HG03575 (cell line): ENCODE measurements at regions not wholly inside any gene's neighbourhood (a gene's known extent, or its start where the extent isn't known, plus 50 kb on each side); places are given as distances from the start of the nearest gene placed in this dataset.
"Not testable (repeated sequence)": the region's sequence is repeated elsewhere in the genome, so short reads cannot be mapped to it uniquely, and the experiment has no call there.

ENCODE experiments used
- ATAC-seq: cut with Tn5 transposase; IDR thresholded peaks from one replicate; pipeline ENCODE4 v1.9.1; 2021; ENCODE audit not compliant: unreplicated experiment, insufficient number of reproducible peaks, low FRiP score; ENCODE audit errors: extremely low read depth

DNA sequence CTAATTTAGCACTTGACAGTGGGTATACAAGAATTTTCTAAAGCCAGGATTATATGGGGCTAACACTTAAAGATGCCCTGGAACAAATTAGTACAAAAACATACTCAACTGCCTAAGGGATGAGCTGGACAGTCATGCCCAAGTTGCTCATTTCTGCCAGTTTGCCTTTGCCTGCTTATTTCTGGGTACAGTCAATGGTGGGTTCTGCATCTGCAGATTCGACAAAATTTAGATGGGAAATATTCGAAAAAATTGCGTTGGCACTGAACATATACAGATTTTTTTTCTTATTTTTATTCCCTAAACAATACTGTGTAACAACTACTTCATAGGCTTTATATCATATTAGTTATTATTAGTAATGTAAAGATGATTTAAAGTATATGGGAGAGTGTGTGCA, 591.9 kb downstream of the EPM2A start:
- no peak for ATAC-seq

DNA sequence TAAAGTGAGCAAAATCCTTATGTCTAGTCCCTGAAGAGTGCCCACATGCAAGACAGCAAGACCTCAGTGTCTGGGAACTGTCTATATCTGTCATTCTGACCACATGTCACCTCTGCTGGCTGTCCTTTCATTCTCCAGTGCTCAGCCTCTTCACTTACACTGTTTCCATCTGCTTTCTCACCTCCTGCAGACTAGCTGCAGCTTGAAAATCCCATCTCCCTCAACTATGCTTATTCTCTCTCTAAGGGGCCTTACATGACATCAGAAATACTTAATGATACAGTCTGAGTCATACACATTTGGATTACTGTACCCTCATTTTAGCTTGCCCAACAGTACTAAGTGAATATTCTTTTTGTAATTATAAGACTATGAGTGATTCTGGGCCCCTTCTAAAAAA, 587.8 kb downstream of the EPM2A start:
- ATAC-seq, result no peak

GRCh38 chr6:145147981-145148749, 587.2 kb downstream of the EPM2A start:
- ATAC-seq, result no peak

DNA sequence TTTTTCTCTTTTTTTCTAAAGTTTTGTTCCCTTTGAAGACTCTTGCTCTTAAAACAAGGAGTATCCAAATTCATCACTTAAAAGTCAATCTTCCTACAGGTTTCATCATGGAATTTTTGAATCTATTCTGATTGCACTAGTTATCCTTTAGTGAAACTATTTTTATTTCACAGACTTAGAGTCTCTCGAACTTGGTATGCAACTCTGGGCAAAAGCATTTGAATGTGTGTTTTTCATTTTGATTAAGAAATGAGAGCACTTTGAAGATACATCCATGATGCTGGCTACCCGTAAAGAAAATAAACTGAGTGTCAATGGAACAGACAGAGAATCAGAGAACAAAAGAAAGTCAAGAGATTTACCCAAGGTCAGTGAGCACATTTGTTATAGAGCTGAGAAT, 586.5 kb downstream of the EPM2A start:
- no peak for ATAC-seq

- ATAC-seq, result no peak
Observed at GRCh38 chr6:145151624-145152023, 583.7 kb downstream of the EPM2A start.

DNA sequence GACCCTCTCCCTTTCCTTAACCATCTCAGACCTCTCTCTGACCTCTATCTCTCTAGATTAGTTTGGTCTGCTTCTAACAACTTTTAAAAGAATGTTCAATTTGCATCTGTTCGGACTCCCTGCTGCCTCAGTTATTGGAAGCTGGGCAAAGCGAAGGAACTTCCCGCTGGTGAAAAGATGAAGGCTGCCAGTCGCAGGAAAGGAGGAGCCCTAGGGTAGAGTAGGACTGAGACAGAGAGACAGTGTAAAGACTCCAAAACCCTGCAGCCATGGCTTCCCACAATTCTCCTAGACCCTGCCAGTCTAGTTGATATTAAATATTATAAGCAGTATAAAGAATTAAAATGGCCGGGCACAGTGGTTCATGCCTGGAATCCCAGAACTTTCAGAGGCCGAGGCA, 581.8 kb downstream of the EPM2A start:
- no peak for ATAC-seq

DNA sequence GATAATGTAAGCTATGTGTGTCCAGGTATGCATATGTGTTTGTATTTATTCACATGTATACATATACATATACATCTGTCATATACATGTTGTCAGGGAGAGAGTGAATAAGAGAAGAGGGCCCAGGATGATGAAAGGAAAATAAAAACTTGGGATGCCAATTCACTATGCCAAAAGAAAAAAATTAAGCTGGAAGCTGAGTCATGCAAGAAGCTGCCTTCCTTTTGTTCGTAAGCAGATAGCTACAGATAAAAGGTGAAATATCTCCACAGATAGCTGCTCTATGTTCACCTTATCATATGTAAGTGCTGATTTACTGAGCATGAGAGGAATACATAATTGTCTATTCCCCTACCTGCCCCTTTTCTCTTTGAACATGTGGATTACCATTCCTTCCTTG, 579.9 kb downstream of the EPM2A start:
- ATAC-seq, result no peak

DNA sequence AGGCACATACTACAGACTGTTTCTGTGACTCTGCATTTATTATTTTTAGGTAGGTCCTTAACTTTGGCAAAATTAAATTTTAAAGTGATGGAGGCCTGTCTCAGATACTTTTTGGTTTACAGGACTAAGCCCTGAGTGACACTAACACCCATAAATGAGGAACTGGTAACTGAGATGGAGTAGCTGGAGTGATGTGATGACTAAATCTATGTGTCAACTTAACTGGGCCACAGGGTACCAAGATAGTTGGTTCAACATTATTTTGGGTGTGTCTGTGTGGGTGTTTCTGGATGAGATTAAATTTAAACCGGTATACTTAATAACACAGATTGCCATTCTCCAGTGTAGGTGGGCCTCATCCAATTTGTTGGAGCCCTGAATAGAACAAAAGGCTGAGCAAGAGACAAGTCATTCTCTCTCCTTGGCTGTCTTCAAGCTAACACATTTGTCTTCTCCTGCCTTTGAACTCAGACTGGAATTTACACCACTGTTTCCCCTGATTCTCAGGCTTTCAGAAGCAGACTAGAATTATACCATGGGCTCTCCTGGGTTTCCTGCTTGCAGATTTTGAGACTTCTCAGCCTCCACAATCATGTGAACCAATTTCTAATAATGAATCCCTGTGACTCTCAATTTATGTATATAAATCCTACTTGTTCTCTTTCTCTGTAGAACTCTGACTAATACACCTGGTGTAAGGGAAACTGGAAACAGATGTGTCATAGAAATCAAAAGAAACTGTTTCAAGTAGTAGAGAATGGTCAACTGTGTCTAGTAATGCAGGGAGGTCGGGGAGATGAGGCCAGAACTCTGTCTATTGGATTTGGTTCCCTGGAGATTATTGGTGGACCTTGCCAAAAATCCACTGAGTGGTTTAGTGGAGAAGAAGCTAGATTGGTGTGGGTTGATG, 579.2 kb downstream of the EPM2A start:
- ATAC-seq, result no peak

DNA sequence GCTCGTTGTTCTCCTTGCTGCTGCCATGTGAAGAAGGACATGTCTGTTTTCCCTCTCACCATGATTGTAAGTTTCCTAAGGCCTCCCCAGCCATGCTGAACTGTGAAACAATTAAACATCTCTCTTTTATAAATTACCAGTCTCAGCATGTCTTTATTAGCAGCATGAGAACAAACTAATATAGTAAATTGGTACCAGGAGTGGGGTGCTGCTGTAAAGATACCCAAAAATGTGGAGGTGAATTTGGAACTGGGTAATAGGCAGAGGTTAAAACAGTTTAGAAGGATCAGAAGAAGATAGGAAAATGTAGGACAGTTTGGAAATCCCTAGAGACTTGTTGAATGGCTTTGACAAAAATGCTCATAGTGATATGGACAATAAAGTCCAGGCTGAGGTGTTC, 576.7 kb downstream of the EPM2A start:
- not testable (repeated sequence) for ATAC-seq

- no peak for ATAC-seq
Observed at GRCh38 chr6:145159921-145160320, 575.4 kb downstream of the EPM2A start.

DNA sequence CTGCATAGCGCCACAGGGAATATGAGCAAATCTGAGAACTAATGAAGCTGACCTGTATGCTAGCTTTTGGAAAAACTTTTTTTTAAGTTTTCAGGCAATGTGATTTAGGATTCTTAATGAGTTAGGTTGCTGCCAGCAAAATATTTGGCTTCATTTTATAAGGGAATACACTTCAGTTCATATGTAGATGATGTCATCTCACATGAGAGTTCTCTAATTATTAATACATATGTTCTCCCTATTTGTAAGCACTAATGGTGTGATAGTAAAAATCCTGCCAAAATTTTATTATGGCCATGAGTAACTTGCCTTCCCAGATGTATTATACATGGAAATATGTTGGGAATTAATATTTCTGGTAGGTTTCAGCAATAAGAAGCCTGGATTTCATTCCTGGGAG, 573.8 kb downstream of the EPM2A start:
- no peak for ATAC-seq

- no peak for ATAC-seq
Observed at GRCh38 chr6:145169726-145170224, 565.5 kb downstream of the EPM2A start.

GRCh38 chr6:145175470-145175869, 559.9 kb downstream of the EPM2A start:
- no peak for ATAC-seq

- no peak for ATAC-seq
Observed at GRCh38 chr6:145178391-145178790, 556.9 kb downstream of the EPM2A start.

- no peak for ATAC-seq
Observed at GRCh38 chr6:145187491-145188206, 547.7 kb downstream of the EPM2A start.

GRCh38 chr6:145189836-145190235, 545.5 kb downstream of the EPM2A start:
- ATAC-seq, result no peak

DNA sequence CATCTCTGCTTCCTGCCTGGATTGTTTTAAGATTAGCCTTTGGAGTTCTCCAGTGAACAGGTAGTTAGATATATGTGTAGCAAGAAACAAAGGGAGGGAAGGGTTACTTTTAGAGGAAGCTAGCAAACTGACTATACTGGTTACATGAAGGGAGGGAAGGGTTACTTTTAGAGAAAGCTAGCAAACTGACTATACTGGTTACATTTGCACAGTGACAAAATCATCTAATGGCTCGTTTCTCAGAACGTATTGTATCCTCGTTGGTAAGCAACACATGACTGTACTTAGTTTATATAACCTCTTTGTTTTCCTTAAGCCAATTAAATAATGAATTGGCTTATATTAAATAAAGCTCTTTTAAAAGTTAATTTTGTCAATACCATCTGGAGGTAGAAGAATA, 540.9 kb downstream of the EPM2A start:
- no peak for ATAC-seq

DNA sequence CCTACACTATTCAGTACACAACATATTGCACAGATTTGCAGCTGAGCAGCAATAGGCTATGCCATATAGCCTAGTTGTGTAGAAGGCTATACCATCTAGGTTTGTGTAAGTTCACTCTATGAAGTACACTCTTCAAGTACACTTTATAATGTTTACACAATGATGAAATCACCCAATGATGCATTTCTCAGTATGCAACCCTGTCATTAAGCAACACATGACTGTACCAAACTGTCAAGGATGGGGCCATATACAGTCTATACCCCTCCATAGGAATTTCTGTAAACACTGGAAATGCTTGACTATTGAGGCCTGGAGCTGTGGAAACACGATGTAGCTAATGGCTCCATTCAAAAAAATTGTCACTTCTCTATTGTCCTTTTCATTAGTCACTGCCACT, 535.4 kb downstream of the EPM2A start:
- ATAC-seq, result no peak

GRCh38 chr6:145204301-145204700, 531.0 kb downstream of the EPM2A start:
- ATAC-seq, result no peak
